ENCODE measurements at regions not wholly inside any gene's neighbourhood (a gene's known extent, or its start where the extent isn't known, plus 50 kb on each side); places are given as distances from the start of the nearest gene placed in this dataset.

DNA sequence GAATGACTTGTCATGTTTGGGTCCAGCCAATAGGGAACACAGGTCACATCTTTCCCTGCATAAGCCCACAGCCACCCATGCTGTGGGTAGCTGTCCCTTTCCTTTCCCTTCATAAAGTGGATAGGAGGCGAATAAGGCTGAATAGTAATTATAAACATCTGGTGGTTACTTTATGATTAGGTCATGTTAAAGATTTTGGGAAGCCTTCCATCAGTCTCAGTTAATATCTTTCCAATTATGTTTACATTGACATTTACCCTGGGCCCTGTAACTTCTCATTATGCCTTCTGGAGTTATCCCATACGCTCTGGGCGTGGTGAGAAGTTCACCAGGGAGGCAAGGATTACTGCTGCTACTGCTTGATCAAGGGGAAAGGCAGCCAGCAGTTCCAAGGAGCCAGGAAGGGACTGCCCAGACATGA is 197.2 kb downstream of the HLX start:
- no peak for TF ChIP-seq ZIK1 (CRISPR knock-in tag; IDR thresholded peaks at IDR 0.05; ENCODE audit: borderline replicate concordance, low read depth)
- no peak for TF ChIP-seq PBX2 (CRISPR knock-in tag; IDR thresholded peaks at IDR 0.05)
- no peak for TF ChIP-seq ADNP (CRISPR knock-in tag; IDR thresholded peaks at IDR 0.05)

All from HepG2 (cell line).